Vagina (tissue), 2 donors: ENCODE measurements at regions not wholly inside any gene's neighbourhood (a gene's known extent, or its start where the extent isn't known, plus 50 kb on each side); places are given as distances from the start of the nearest gene placed in this dataset.

Experiments used
- DNase-seq, 2 donors: peaks; one replicate each; pipeline ENCODE4 v3.0.0-alpha.2; 2017; ENCODE audit errors: extremely low spot score in 2 of 2
- H3K27ac ChIP-seq: fragments of 200-600 bp; sonication (generic); one replicate; pipeline ENCODE4 v1.5.1; 2019
- H3K27me3 ChIP-seq: fragments of 200-600 bp; sonication (generic); one replicate; pipeline ENCODE4 v1.5.1; 2019
- H3K36me3 ChIP-seq, 2 donors: fragments of 200-600 bp; sonication (generic); one replicate each; pipeline ENCODE4 v1.5.1; 2017 to 2019
- H3K4me1 ChIP-seq: fragments of 200-600 bp; sonication (generic); one replicate; pipeline ENCODE4 v1.5.1; 2019
- H3K4me3 ChIP-seq, 2 donors: fragments of 200-600 bp; sonication (generic); 1 replicate in 1 of 2; 2 replicates in 1 of 2; pipeline ENCODE4 v1.5.1; 2016 to 2019
- H3K9me3 ChIP-seq: fragments of 200-600 bp; sonication (generic); one replicate; pipeline ENCODE4 v1.5.1; 2019
- POLR2A ChIP-seq, 2 donors: fragments of 450-650 bp; IDR thresholded peaks; one replicate each; pipeline ENCODE4 v1.6.1; 2017; ENCODE audit warnings: antibody characterized with exemption in 2 of 2, mild to moderate bottlenecking in 2 of 2, moderate library complexity in 2 of 2
- POLR2AphosphoS5 ChIP-seq, 2 donors: sonication (generic); formaldehyde crosslinking; IDR thresholded peaks; one replicate each; pipeline ENCODE4 v1.9.0; 2017; ENCODE audit warnings: antibody characterized with exemption in 2 of 2, mild to moderate bottlenecking in 2 of 2, low read depth in 1 of 2; ENCODE audit not compliant: insufficient read depth in 1 of 2
- intact Hi-C: fragments of 100-400 bp; cut with DNase I; formaldehyde crosslinking; loops from one replicate; pipeline ENCODE4 v1.15.1; 2023
- TF ChIP-seq, protein P1 (sequence below), 3 experiments: fragments of 450-650 bp in 2 of 3; fragments of 200-600 bp in 1 of 3; sonication (generic) in 1 of 3; IDR thresholded peaks; one replicate each; pipeline ENCODE4 v1.5.1; 2017 to 2019; ENCODE audit warnings: antibody characterized with exemption in 3 of 3, mild to moderate bottlenecking in 2 of 3, moderate library complexity in 2 of 3

DNA sequence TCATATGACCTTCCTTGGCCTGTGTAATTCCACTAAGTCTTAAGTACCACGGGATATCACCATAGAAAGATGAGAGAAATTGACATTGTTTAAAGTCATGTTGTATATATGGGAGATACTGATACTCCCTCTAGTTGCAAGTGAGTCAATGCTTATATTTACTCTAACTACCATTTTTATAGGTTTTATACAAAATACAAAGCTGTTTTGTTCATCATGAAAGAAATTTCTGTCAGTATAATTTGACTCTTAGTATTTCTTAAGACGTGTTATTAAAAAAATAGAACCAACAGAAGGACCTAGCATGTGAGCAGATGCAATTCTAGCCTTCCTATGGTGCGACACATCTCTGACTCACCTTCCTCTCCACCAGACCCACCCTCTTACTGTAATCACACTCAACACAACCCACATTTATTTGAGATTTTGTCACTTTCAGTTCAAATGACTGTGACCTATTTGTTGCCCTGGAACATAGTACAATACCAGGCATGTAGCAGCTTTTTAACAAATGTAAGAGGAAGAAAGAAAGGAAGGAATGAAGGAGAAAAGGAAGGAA is 453.1 kb downstream of the CMPK2 start:
- Histone ChIP-seq H3K27me3 (no peaks in the 10 kb centered on the region), H3K4me3 (no peak overlapping the region), H3K27ac (no peak overlapping the region), H3K4me1 (no peaks in the 10 kb centered on the region), H3K36me3 (no peaks in the 10 kb centered on the region), H3K9me3 (no peaks in the 10 kb centered on the region)
- no peak for DNase-seq
- intact Hi-C loops, result no loop called here
- TF ChIP-seq POLR2A (IDR thresholded peaks at IDR 0.05), result no peak
- no peak for TF ChIP-seq POLR2AphosphoS5 (IDR thresholded peaks at IDR 0.05; ENCODE audit: insufficient read depth in 1 of 2, low read depth in 1 of 2)
- TF ChIP-seq, protein P1, sequence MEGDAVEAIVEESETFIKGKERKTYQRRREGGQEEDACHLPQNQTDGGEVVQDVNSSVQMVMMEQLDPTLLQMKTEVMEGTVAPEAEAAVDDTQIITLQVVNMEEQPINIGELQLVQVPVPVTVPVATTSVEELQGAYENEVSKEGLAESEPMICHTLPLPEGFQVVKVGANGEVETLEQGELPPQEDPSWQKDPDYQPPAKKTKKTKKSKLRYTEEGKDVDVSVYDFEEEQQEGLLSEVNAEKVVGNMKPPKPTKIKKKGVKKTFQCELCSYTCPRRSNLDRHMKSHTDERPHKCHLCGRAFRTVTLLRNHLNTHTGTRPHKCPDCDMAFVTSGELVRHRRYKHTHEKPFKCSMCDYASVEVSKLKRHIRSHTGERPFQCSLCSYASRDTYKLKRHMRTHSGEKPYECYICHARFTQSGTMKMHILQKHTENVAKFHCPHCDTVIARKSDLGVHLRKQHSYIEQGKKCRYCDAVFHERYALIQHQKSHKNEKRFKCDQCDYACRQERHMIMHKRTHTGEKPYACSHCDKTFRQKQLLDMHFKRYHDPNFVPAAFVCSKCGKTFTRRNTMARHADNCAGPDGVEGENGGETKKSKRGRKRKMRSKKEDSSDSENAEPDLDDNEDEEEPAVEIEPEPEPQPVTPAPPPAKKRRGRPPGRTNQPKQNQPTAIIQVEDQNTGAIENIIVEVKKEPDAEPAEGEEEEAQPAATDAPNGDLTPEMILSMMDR (IDR thresholded peaks at IDR 0.05), result no peak

DNA sequence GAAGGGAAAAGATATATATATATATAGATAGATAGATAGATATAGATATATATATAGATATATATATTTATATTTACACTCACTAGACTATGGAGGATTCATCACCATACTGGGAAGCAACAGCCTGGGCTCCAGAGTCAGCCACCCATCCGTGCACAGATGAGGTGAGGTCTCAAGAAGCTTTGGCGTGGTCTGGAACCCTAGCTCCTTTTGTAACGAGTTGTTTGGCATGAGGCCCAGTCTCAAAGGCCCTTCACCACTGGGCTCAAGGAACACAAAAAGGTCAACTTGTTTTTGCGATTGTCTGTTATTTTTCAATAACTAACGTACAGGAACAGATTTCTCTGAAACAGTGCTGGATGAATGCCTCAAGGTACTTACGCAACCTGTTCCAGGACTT is 448.7 kb downstream of the CMPK2 start:
- Histone ChIP-seq H3K9me3 (no peaks in the 10 kb centered on the region), H3K27ac (no peak overlapping the region), H3K4me1 (no peaks in the 10 kb centered on the region), H3K36me3 (no peaks in the 10 kb centered on the region), H3K27me3 (no peaks in the 10 kb centered on the region), H3K4me3 (no peak overlapping the region)
- intact Hi-C loops, result no loop called here
- DNase-seq, result no peak
- TF ChIP-seq, protein P1 (IDR thresholded peaks at IDR 0.05), result no peak
- no peak for TF ChIP-seq POLR2AphosphoS5 (IDR thresholded peaks at IDR 0.05; ENCODE audit: insufficient read depth in 1 of 2, low read depth in 1 of 2)
- TF ChIP-seq POLR2A (IDR thresholded peaks at IDR 0.05), result no peak

DNA sequence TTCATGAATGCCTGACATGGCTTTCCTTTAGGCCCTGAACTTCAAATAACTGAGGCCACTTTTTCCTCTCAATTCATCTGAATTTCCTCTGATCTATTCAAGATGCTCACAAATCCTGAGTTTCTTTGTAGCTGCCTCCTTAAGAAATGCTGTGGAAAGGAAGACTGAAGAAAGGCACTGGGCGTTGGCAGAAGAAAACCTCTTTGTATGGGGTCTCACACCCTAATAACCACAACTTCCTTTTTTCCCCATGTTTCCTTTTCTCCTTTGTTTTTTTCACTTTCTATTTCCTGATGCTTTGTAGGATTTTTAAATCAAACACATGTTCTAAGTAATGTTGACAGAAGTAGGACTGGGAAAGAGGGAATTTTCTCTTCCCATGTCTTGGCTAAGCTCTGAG is 447.4 kb downstream of the CMPK2 start:
- no peak for TF ChIP-seq POLR2AphosphoS5 (IDR thresholded peaks at IDR 0.05; ENCODE audit: insufficient read depth in 1 of 2, low read depth in 1 of 2)
- no peak for TF ChIP-seq POLR2A (IDR thresholded peaks at IDR 0.05)
- TF ChIP-seq, protein P1 (IDR thresholded peaks at IDR 0.05), result no peak
- Histone ChIP-seq H3K27me3 (no peaks in the 10 kb centered on the region), H3K4me1 (no peaks in the 10 kb centered on the region), H3K27ac (no peak overlapping the region), H3K9me3 (no peaks in the 10 kb centered on the region), H3K36me3 (no peaks in the 10 kb centered on the region), H3K4me3 (no peak overlapping the region)
- DNase-seq, result no peak
- intact Hi-C loops, result no loop called here

DNA sequence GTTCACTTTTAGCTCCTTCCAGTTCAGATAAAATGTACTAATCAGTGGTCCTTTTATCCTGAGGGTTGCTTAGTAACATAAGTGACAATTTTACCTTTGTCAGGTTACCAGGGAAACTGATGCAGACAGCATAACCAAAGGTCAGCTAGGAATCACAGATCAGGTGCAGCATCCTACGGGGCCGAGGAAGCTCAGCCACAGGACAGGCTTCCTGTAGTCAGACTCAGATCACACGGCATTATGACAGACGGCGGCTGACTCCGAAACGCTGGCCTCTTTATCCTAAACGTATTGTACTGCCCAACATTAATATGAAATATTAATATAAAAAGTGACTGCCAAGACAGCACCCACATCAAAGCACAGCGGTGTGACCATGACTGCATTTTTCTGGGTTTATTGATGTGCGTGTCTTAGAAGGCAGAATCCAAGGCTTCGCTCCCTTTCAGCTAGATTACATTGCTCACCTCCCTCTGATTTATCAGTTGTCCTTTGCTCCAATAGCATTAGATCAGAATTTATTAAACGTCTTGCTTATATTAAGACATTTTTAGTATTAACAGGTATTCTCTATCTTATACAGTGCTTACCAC is 444.5 kb downstream of the CMPK2 start:
- Histone ChIP-seq H3K4me3 (no peak overlapping the region), H3K4me1 (no peaks in the 10 kb centered on the region), H3K36me3 (no peaks in the 10 kb centered on the region), H3K27me3 (no peaks in the 10 kb centered on the region), H3K9me3 (no peaks in the 10 kb centered on the region), H3K27ac (no peak overlapping the region)
- intact Hi-C loops, result no loop called here
- no peak for DNase-seq
- no peak for TF ChIP-seq POLR2A (IDR thresholded peaks at IDR 0.05)
- TF ChIP-seq, protein P1 (IDR thresholded peaks at IDR 0.05), result no peak
- TF ChIP-seq POLR2AphosphoS5 (IDR thresholded peaks at IDR 0.05; ENCODE audit: insufficient read depth in 1 of 2, low read depth in 1 of 2), result no peak

DNA sequence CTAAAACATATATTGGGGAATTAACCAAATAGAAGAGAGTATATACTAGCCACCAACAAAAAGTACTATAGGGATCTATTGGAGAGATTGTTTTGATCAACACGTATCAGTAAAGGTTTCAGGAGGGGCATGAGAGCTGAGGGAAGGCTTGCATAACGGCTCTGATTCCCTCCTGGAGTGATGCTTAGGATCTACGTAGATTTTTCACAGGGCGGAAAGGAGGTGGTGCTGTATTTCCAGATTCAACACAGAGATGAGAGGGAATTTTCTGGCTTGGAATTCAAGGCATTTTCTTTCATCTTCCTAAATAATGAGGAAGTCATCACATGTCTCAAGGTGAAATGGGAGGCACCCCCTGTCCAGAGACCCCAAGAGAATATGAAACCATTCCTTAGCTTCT is 443.8 kb downstream of the CMPK2 start:
- DNase-seq, result no peak
- no peaks in the 10 kb centered on the region for H3K4me1 ChIP-seq
- no peaks in the 10 kb centered on the region for H3K27me3 ChIP-seq
- H3K36me3 ChIP-seq, result no peaks in the 10 kb centered on the region
- no peak overlapping the region for H3K27ac ChIP-seq
- no peaks in the 10 kb centered on the region for H3K9me3 ChIP-seq
- no peak overlapping the region for H3K4me3 ChIP-seq
- TF ChIP-seq POLR2A (IDR thresholded peaks at IDR 0.05) (no peak), POLR2AphosphoS5 (IDR thresholded peaks at IDR 0.05; ENCODE audit: insufficient read depth in 1 of 2, low read depth in 1 of 2) (no peak)
- TF ChIP-seq, protein P1 (IDR thresholded peaks at IDR 0.05), result no peak
- intact Hi-C loops, result no loop called here
